H1 (cell line): ENCODE measurements at regions not wholly inside any gene's neighbourhood (a gene's known extent, or its start where the extent isn't known, plus 50 kb on each side); places are given as distances from the start of the nearest gene placed in this dataset.

Experiments
- EZH2 ChIP-seq: fragments of 200-600 bp; sonication (generic); IDR thresholded peaks from 2 replicates; pipeline ENCODE4 v1.7.1; 2012; ENCODE audit warnings: low read depth, mild to moderate bottlenecking, moderate library complexity, low read length, inconsistent platforms; ENCODE audit not compliant: severe bottlenecking
- FOSL1 ChIP-seq: IDR thresholded peaks from 2 replicates; pipeline ENCODE4 v1.6.1; 2011; ENCODE audit warnings: mild to moderate bottlenecking, low read depth, low read length, moderate library complexity; ENCODE audit not compliant: insufficient read depth
- POLR2A ChIP-seq, 2 experiments: IDR thresholded peaks; 1 replicate in 1 of 2; 2 replicates in 1 of 2; pipeline ENCODE4 v1.6.1; 2011; ENCODE audit warnings: low read depth in 2 of 2, low read length in 2 of 2, mild to moderate bottlenecking in 2 of 2; ENCODE audit errors: control extremely low read depth in 1 of 2
- YY1 ChIP-seq: IDR thresholded peaks from 2 replicates; pipeline ENCODE4 v1.6.1; 2011; ENCODE audit warnings: low read depth, mild to moderate bottlenecking, low read length
- TF ChIP-seq, protein P1 (sequence below): IDR thresholded peaks from 2 replicates; pipeline ENCODE4 v1.6.1; 2012; ENCODE audit warnings: inconsistent platforms
- TF ChIP-seq, protein P2 (sequence below), 3 experiments: IDR thresholded peaks; 1 replicate in 2 of 3; 2 replicates in 1 of 3; pipeline versions ENCODE4 v1.5.1 to v1.6.1; 2011; ENCODE audit warnings: low read length in 3 of 3, mild to moderate bottlenecking in 3 of 3, inconsistent platforms in 2 of 3, low read depth in 1 of 3, moderate library complexity in 1 of 3; ENCODE audit not compliant: insufficient read depth in 1 of 3; ENCODE audit errors: control extremely low read depth in 1 of 3

DNA sequence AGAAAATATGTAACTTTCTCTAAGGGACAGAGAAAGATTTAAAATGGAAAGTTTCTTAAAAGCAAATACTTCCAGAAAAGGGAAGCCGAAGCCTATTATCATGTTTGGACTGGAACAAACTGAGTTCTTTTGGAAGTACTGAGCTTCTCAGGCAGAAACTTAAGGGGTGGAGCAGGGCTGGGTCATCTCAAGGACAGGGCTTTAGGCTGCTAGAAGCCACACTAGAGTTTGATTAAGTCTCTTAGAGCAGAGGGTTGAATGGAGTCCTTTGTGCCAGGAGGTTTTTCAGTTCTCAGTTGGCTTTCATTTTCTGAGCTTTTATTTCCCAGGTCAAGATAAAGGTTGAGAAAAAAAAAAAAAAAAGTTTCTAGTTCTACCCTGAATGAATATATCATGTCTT is 432.7 kb downstream of the SLITRK5 start:
- TF ChIP-seq YY1 (no peak), EZH2 (no peak), POLR2A (IDR thresholded peaks at IDR 0.05; ENCODE audit: control extremely low read depth in 1 of 2, low read depth in 2 of 2, low read length in 2 of 2) (no peak), FOSL1 (no peak)
- TF ChIP-seq, protein P1, sequence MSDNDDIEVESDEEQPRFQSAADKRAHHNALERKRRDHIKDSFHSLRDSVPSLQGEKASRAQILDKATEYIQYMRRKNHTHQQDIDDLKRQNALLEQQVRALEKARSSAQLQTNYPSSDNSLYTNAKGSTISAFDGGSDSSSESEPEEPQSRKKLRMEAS, result no peak
- TF ChIP-seq, protein P2, sequence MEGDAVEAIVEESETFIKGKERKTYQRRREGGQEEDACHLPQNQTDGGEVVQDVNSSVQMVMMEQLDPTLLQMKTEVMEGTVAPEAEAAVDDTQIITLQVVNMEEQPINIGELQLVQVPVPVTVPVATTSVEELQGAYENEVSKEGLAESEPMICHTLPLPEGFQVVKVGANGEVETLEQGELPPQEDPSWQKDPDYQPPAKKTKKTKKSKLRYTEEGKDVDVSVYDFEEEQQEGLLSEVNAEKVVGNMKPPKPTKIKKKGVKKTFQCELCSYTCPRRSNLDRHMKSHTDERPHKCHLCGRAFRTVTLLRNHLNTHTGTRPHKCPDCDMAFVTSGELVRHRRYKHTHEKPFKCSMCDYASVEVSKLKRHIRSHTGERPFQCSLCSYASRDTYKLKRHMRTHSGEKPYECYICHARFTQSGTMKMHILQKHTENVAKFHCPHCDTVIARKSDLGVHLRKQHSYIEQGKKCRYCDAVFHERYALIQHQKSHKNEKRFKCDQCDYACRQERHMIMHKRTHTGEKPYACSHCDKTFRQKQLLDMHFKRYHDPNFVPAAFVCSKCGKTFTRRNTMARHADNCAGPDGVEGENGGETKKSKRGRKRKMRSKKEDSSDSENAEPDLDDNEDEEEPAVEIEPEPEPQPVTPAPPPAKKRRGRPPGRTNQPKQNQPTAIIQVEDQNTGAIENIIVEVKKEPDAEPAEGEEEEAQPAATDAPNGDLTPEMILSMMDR (IDR thresholded peaks at IDR 0.05; ENCODE audit: control extremely low read depth in 1 of 3, insufficient read depth in 1 of 3, low read depth in 1 of 3, low read length in 3 of 3), result no peak
